ENCODE measurements at regions not wholly inside any gene's neighbourhood (a gene's known extent, or its start where the extent isn't known, plus 50 kb on each side); places are given as distances from the start of the nearest gene placed in this dataset.

DNA sequence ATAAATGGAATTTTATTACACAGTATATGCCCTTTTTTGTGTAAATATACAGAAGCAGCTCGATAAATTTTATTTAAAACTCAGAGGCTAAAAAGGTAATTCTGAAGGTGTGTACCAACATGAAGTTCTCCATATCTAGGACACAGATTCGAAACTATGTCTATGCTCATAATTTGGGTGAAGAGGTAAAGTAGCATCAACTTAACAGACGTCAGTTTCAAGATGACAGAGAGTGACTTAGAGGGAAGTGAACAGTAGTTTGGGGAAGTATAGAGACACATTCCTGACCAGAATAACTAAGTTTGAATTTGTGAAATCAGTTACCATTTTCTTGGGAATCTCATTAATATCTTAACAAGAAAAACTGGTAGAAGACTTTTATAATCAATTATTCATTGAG, 2493.3 kb downstream of the ARAP2 start:
- TF ChIP-seq CTCF (IDR thresholded peaks at IDR 0.05), result no peak
- TF ChIP-seq POLR2AphosphoS5 (IDR thresholded peaks at IDR 0.05), result no peak
- no peak for TF ChIP-seq POLR2A (IDR thresholded peaks at IDR 0.05)

All from stomach (tissue), 4 donors.